Mesodermal cell (in vitro differentiated cells): ENCODE measurements at regions not wholly inside any gene's neighbourhood (a gene's known extent, or its start where the extent isn't known, plus 50 kb on each side); places are given as distances from the start of the nearest gene placed in this dataset.

Source experiments
- H3K27ac ChIP-seq: 2 replicates; pipeline ENCODE4 v1.7.0; 2013; ENCODE audit warnings: mild to moderate bottlenecking, low read depth, low read length, moderate library complexity; ENCODE audit not compliant: severe bottlenecking
- H3K36me3 ChIP-seq: 2 replicates; pipeline ENCODE4 v1.7.1; 2013; ENCODE audit warnings: mild to moderate bottlenecking, low read length, moderate library complexity; ENCODE audit not compliant: control insufficient read depth, insufficient read depth
- H3K4me1 ChIP-seq: one replicate; pipeline ENCODE4 v1.7.1; 2013; ENCODE audit warnings: mild to moderate bottlenecking, low read length; ENCODE audit not compliant: insufficient read depth, control insufficient read depth, poor library complexity, severe bottlenecking
- H3K4me3 ChIP-seq: 2 replicates; pipeline ENCODE4 v1.7.0; 2013; ENCODE audit warnings: low read length, control low read depth, mild to moderate bottlenecking; ENCODE audit not compliant: insufficient read depth, poor library complexity, severe bottlenecking; ENCODE audit errors: extremely low read depth
- H3K9me3 ChIP-seq: 2 replicates; pipeline ENCODE4 v1.7.1; 2013; ENCODE audit warnings: mild to moderate bottlenecking, low read length, moderate library complexity; ENCODE audit not compliant: control insufficient read depth
- WGBS, 2 experiments: methylation state at CpG; one replicate each; pipeline ENCODE4 v1.1.5; 2013; ENCODE audit warnings: missing lambda C conversion rate in 2 of 2; ENCODE audit not compliant: insufficient coverage in 2 of 2; 5-methylcytosine and 5-hydroxymethylcytosine counted together

DNA sequence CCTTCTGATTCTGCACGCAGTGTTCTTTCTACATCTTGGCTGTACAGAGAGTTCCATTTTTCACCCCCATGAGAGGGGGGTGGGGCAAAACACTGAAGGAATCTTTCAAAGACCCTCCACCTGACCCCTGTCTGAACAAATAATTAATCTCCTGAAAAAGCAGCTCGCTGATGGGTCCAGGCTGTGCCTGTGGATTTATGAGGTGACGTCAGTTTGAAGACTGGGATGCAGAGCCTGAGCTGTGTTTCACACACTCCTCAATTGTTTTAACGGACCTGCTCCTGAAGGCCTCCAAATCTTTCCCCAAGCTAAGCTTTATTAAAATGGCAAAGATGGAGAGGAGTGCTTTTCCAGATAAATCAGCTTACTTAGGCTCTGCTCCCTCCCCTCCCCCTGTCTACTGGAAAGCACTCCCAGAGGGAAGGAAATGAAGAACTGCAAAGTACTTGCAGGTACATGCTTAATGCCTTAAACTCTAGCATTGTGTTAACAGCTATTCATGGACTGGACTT is 390.2 kb upstream of the TNP1 start:
- Histone ChIP-seq H3K4me3 (no peak overlapping the region), H3K4me1 (no peaks in the 10 kb centered on the region), H3K36me3 (no peaks in the 10 kb centered on the region), H3K9me3 (no peaks in the 10 kb centered on the region), H3K27ac (peak overlapping the region; percentile 76)
- WGBS, 2 experiments: 86% methylated on average over 2 of the region's 4 CpGs; no CpG with 5 or more reads in 1 of the 2 experiments

DNA sequence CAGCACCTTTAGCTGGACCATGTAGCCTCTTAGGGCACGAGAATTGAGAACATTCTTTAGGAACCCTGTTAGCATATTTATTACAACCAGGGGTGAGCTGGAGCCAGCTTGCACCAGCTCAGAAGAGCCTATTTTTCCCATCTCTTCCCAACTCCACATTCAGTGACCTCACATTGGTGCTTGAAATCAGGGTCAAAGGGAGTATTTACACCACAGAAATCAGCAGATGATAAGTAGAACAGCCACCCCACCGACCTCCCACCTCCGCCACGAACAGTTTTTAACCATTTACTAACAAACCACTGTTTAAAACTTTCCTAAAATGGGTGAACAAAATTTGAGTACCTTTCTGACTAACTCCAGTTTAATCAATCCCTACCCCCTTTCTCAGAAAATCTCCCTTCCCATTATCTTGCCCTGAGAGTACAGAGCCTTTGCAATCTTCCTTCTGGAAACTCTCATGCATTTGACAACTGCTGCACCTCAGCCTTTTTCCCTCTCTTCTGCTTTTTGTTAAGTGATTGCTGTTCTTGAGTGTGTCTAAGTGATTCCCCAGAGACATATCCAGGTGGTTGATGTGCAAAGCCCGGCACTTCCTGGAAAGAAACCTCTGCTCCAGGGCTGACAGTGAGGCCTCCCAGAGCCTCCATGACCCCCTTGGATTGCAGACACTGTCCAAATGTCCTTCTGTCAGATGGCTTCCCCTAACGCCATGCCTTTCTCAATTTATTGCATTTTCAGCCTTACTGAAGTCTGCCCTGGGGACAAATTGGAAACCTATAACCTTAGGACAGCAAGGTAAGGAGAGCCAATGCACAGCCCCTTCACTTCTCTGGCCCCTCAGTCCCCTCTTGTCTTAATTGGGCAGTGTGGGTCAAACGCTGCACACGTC is 389.5 kb upstream of the TNP1 start:
- H3K4me3 ChIP-seq: no peak overlapping the region
- no peaks in the 10 kb centered on the region for H3K4me1 ChIP-seq
- H3K9me3 ChIP-seq: no peaks in the 10 kb centered on the region
- H3K27ac ChIP-seq: peak overlapping the region; percentile 76
- 86 to 89% methylated on average over 4 to 6 of the region's 8 CpGs for WGBS, 2 experiments
- H3K36me3 ChIP-seq: no peaks in the 10 kb centered on the region

DNA sequence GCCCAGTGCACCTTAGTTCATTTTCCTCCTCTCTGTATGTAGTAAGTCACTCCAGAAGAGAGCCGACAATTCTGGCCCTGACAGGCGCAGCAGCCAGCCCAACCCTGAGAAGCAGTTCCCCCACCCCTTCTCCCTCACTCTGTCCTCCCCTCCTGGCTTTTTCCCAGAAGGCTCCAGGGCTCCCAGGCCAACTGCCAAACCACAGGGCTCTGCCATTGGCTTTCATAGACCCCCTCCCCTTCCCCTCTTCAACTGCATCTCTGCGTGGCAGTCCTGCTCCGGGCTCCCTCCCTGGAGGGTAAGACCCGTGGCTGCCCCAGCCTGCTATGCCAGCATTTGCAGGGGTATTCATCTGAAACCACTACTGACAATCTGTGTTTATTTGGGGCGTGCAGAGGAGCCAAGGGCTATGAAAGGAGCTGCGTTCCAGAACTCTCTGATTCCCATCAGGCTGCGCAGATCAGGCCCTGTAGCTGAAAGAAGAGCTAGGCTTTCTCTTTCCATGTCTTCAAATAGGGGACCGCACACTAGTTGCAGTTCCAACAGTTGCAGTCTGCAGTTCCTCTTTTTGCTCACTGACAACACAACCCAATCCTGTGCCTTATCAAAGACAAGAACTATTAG is 388.6 kb upstream of the TNP1 start:
- Histone ChIP-seq H3K27ac (no peak overlapping the region), H3K4me3 (no peak overlapping the region), H3K9me3 (no peaks in the 10 kb centered on the region), H3K4me1 (no peaks in the 10 kb centered on the region), H3K36me3 (no peaks in the 10 kb centered on the region)
- WGBS, 2 experiments: 76 to 84% methylated on average over 6 to 8 of the region's 9 CpGs

DNA sequence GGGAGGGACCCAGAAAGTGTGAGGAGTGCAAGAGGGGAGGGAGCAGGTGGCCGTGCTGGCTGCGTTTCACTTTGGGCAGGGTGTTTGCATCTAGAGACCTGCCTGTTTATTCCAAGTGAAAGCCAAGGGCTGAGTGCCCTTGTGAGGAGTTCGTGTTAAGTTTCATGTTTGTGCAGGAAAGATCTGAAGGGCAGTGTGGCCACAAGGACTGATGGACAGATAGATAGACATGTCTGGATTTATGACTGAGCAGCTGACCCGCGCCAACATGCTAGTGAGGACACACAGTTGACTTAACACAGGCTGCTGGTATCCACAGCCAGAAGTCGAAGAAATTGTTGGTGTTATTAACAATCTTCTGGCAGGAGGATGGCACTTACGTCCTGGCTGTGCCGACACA is 387.6 kb upstream of the TNP1 start:
- H3K36me3 ChIP-seq: no peaks in the 10 kb centered on the region
- no peak overlapping the region for H3K27ac ChIP-seq
- 91 to 93% methylated on average over 8 of the region's 8 CpGs for WGBS, 2 experiments
- H3K4me1 ChIP-seq: no peaks in the 10 kb centered on the region
- no peak overlapping the region for H3K4me3 ChIP-seq
- H3K9me3 ChIP-seq: no peaks in the 10 kb centered on the region

DNA sequence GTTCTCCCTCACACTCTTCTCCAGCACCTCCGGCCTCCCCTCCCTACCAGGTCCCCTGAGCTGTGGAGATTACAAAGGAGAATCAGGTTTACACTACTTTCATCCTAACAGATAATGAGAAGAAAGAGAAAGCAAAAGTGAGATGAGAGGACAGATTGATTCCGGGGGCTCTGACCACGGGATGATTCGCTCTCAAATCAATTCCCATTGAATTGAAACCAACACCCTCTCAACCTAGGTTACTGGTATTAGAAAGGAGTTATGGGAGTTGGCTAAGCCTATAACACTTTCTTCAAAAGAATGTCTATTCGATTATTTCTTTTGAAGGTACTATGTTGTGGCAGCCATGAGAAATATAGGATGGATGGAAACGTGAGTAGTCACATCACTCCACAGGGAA is 386.2 kb upstream of the TNP1 start:
- no peaks in the 10 kb centered on the region for H3K4me1 ChIP-seq
- H3K27ac ChIP-seq: no peak overlapping the region
- H3K36me3 ChIP-seq: no peaks in the 10 kb centered on the region
- no peaks in the 10 kb centered on the region for H3K9me3 ChIP-seq
- H3K4me3 ChIP-seq: no peak overlapping the region
- no CpG with 5 or more reads among the region's 6 CpGs for WGBS, 2 experiments

DNA sequence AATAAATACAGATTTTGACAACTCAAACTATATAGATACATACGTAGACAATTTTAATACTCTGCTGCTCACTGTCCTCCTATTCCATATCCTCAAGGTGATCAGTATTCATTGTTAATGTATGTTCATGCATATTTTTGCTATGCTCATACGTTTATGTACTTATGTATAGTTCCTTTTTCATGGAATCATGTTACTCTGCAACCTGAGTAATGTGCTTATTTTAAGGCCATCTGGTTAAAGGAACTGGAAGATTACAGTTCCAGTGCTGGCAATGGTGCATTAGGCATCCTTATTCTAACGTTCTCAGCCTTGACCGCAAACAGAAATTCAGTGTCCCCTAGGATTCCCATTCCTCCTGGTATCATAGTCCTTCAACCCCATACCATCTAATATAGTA is 385.0 kb upstream of the TNP1 start:
- Histone ChIP-seq H3K4me3 (no peak overlapping the region), H3K27ac (no peak overlapping the region)
- WGBS, 2 experiments: 81% methylated on average over 2 of the region's 4 CpGs; no CpG with 5 or more reads in 1 of the 2 experiments

DNA sequence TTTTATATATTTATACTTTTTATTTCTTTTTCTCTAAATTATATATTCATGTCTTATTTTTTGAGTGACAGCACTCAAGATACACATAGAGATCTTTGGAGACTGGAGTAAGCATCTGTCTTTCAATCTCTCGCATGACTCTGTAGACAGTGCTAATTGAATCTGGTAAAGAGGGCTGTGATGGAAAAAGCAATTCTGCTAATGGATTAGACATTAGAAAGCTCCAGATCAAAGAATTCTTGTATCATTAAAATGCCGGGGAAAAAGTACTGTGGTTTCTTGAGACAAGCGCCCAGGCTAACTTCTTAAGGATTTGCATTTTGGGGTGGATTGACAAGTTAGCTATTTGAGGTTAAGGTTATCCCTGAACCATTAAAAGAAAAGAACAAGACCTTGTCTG is 383.1 kb upstream of the TNP1 start:
- WGBS, 2 experiments: 93 to 100% methylated on average over 2 to 3 of the region's 3 CpGs
- no peaks in the 10 kb centered on the region for H3K9me3 ChIP-seq

More for the DNA sequence above, 385.0 kb upstream of the TNP1 start:
- Histone ChIP-seq H3K36me3 (no peaks in the 10 kb centered on the region), H3K4me1 (no peaks in the 10 kb centered on the region), H3K9me3 (no peaks in the 10 kb centered on the region)

DNA sequence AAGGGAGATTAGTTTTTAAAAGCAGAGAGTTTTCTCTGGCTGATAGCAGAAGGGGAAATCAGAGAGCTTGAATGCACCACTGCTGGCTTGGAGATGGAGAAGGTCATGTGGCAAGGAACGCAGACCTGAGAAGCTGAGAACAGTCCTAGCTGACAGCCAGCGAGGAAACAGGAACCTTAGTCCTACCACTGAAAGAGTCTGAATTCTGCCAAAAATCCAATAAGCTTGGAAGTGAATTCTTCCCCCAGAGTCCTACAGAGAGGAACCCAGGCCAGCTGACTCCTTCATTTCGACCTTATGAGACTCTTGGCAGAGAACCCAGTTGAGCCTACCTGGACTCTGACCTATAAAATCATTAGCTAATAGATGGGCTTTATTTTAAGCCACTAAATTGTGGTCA is 371.9 kb upstream of the TNP1 start:
- WGBS, 2 experiments: 83 to 95% methylated on average over 2 to 3 of the region's 3 CpGs
- Histone ChIP-seq H3K27ac (no peak overlapping the region), H3K9me3 (no peaks in the 10 kb centered on the region), H3K4me3 (no peak overlapping the region), H3K36me3 (no peaks in the 10 kb centered on the region), H3K4me1 (no peaks in the 10 kb centered on the region)

More for the DNA sequence above, 383.1 kb upstream of the TNP1 start:
- H3K4me1 ChIP-seq: no peaks in the 10 kb centered on the region
- no peaks in the 10 kb centered on the region for H3K36me3 ChIP-seq
- no peak overlapping the region for H3K27ac ChIP-seq
- H3K4me3 ChIP-seq: no peak overlapping the region

DNA sequence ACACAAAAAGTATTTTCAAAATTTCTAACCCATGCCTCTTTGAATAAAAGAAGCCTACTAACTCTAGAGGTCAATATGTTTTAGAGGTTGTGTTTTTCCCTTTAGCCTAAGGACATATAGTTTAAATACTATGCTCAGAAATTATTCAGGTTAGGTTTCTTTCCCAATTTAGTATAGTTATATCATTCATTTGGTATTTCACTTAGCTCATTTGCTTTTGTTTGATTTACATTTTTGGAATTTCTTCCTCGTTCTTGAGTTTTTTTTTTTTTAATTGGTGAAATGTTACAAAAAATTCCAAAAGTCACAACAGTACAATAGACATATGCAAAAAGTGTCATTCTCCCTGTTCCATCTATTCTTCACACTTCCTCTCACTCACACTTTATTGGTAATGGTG is 371.3 kb upstream of the TNP1 start:
- Histone ChIP-seq H3K36me3 (no peaks in the 10 kb centered on the region), H3K4me1 (no peaks in the 10 kb centered on the region), H3K4me3 (no peak overlapping the region), H3K9me3 (no peaks in the 10 kb centered on the region), H3K27ac (no peak overlapping the region)
- no CpG with 5 or more reads among the region's 1 CpG for WGBS, 2 experiments

DNA sequence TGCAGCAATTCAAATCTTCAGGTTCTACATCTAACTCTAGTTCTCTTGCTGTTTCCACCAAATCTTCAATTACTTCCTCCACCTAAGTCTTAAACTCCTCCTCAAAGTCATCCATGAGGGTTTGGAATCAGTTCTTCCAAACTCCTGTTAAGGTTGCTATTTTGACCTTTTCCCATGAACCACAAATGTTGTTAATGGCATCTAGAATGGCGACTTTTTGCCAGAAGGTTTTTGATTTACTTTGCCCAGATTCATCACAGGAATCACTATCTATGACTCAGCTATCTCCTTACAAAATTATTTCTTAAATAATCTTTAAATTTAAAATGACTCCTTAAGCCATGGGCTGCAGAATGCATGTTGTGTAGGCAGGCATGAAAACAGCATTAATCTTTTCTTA is 368.9 kb upstream of the TNP1 start:
- WGBS, 2 experiments: 80% methylated on average over 1 of the region's 1 CpG; no CpG with 5 or more reads in 1 of the 2 experiments
- Histone ChIP-seq H3K36me3 (no peaks in the 10 kb centered on the region), H3K4me3 (no peak overlapping the region), H3K9me3 (no peaks in the 10 kb centered on the region), H3K4me1 (peaks cover 2% of the 10 kb centered on the region), H3K27ac (no peak overlapping the region)

DNA sequence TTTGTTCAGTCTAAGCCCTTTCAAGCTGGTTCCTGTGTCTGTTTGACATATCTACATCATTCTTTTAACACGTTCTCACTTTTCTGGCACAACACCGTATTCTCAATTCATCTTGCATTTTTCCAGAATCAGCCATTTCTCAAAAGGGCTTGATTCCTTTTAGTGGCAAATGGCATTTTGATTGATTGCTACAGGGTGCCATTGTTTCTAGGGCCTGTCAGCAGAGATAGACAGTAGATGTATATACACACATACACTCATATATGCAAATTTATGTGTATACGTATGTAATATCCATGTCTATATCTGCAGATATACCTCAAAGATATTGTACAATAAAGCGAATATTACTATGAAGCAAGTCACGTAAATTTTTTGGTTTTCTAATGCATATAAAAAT is 367.9 kb upstream of the TNP1 start:
- Histone ChIP-seq H3K4me3 (no peak overlapping the region), H3K4me1 (peaks cover 7% of the 10 kb centered on the region), H3K27ac (no peak overlapping the region), H3K36me3 (no peaks in the 10 kb centered on the region), H3K9me3 (no peaks in the 10 kb centered on the region)
- 77% methylated on average over 2 of the region's 5 CpGs; no CpG with 5 or more reads in 1 of the 2 experiments for WGBS, 2 experiments
